Heart left ventricle (tissue), 16 donors: ENCODE measurements at regions not wholly inside any gene's neighbourhood (a gene's known extent, or its start where the extent isn't known, plus 50 kb on each side); places are given as distances from the start of the nearest gene placed in this dataset.
"Not testable (repeated sequence)": the region's sequence is repeated elsewhere in the genome, so short reads cannot be mapped to it uniquely, and the experiment has no call there.

ENCODE experiments used
- ATAC-seq, 4 donors: fragments of 200-7000 bp; cut with Tn5 transposase; one replicate each; pipeline ENCODE4 v1.9.1; 2020 to 2022; ENCODE audit warnings: moderate library complexity in 4 of 4, mild to moderate bottlenecking in 3 of 4, moderate number of reproducible peaks in 1 of 4
- DNase-seq, 5 donors: peaks; one replicate each; pipeline ENCODE4 v3.0.0-alpha.2; 2020
- H3K27ac ChIP-seq, 12 donors: fragments of 200-600 bp; sonication (generic) in 4 of 12; one replicate each; pipeline versions ENCODE4 v1.5.0 to v1.8.0; 2016 to 2022; ENCODE audit warnings: mild to moderate bottlenecking in 2 of 12
- H3K27me3 ChIP-seq, 9 donors: fragments of 200-600 bp; sonication (generic) in 2 of 9; one replicate each; pipeline versions ENCODE4 v1.5.1 to v1.8.0; 2016 to 2022; ENCODE audit warnings: mild to moderate bottlenecking in 3 of 9
- H3K36me3 ChIP-seq, 9 donors: fragments of 200-600 bp; sonication (generic) in 2 of 9; one replicate each; pipeline versions ENCODE4 v1.5.0 to v1.8.0; 2018 to 2022; ENCODE audit warnings: mild to moderate bottlenecking in 2 of 9
- H3K4me1 ChIP-seq, 12 donors: fragments of 200-600 bp; sonication (generic) in 4 of 12; one replicate each; pipeline versions ENCODE4 v1.5.0 to v1.8.0; 2016 to 2022; ENCODE audit warnings: mild to moderate bottlenecking in 3 of 12
- H3K4me3 ChIP-seq, 12 donors: fragments of 200-600 bp; sonication (generic) in 4 of 12; one replicate each; pipeline versions ENCODE4 v1.5.0 to v1.8.0; 2017 to 2022; ENCODE audit warnings: mild to moderate bottlenecking in 9 of 12, moderate library complexity in 4 of 12
- H3K9me3 ChIP-seq, 12 donors: fragments of 200-600 bp; sonication (generic) in 4 of 12; one replicate each; pipeline versions ENCODE4 v1.5.0 to v1.8.0; 2016 to 2022; ENCODE audit warnings: mild to moderate bottlenecking in 1 of 12
- CTCF ChIP-seq, 12 donors: fragments of 200-600 bp; sonication (generic) in 4 of 12; IDR thresholded peaks; one replicate each; pipeline versions ENCODE4 v1.5.0 to v1.8.0; 2018 to 2022; ENCODE audit warnings: antibody characterized with exemption in 12 of 12, mild to moderate bottlenecking in 5 of 12
- POLR2A ChIP-seq, 2 donors: fragments of 450-650 bp; IDR thresholded peaks; one replicate each; pipeline ENCODE4 v1.6.1; 2017; ENCODE audit warnings: antibody characterized with exemption in 2 of 2, mild to moderate bottlenecking in 2 of 2, moderate library complexity in 2 of 2
- WGBS, 4 donors: extraction: QIAGEN DNeasy Blood & Tissue Kit in 2 of 4; methylation state at CpG; one replicate each; pipeline versions ENCODE4 v1.1.5 to v1.1.7; 2013 to 2018; 5-methylcytosine and 5-hydroxymethylcytosine counted together
- intact Hi-C, 10 donors: fragments of 100-400 bp; cut with DNase I; formaldehyde crosslinking; loops; one replicate each; pipeline versions ENCODE4 v1.11.1 to v1.14.2; 2022
- donor health status: ischemic (EF 13 %, LVEDD 7.1; RV severe dilation, severe dysfunction).
- donor health status: healthy with polysubstance abuse.
- donor health status: DM: no; HTN: yes; CAD: no.
- donor health status: DM: no; HTN: no; CAD: no.
- donor health status: ischemic (EF 25% LVEDD 6.9; RV normal size, moderate dysfunction).
- donor health status: ischemic (EF 25% LVEDD 5.7; RV mildly dilated, moderate dysfunction).
- donor health status: healthy.
- donor health status: DM: yes; HTN: yes; CAD: no.
- donor health status: ischemic (EF 35%, LVEDD 5.7; RV mildly dilated, moderate dysfunction).
- donor health status: nonischemic (EF 11% LVEDD 7.7; RV severe dilation, severe dysfunction).
- donor health status: DM: yes; HTN: yes; CAD: no.
- donor health status: PGD.
- donor health status: ischemic (EF 29% LVEDD 5.4; RV normal size, mild dysfunction).
- donor health status: nonischemic (EF 23%, LVEDD 6.1; RV moderate dilation, normal function).

- 74 to 80% (median 79%) methylated on average over 3 of the region's 3 CpGs for WGBS, 4 donors
- H3K27me3 ChIP-seq, result peaks cover 0 to 4% (median 0%) of the 10 kb centered on the region in 9 donors
- no peaks in the 10 kb centered on the region for H3K4me1 ChIP-seq
- no peaks in the 10 kb centered on the region for H3K9me3 ChIP-seq
- no peak for ATAC-seq
- H3K27ac ChIP-seq, result no peak overlapping the region
- DNase-seq, result no peak
- TF ChIP-seq POLR2A (IDR thresholded peaks at IDR 0.05), result no peak
- TF ChIP-seq CTCF (IDR thresholded peaks at IDR 0.05), result no peak
- no peaks in the 10 kb centered on the region for H3K36me3 ChIP-seq
- H3K4me3 ChIP-seq, result no peak overlapping the region
- intact Hi-C loops, result no loop called here
Observed at GRCh38 chr3:3351226-3351625, 171.7 kb upstream of the CRBN start.

GRCh38 chr3:3347056-3347455, 167.6 kb upstream of the CRBN start:
- H3K27me3 ChIP-seq, DNase-seq, H3K4me3 ChIP-seq, ATAC-seq, H3K36me3 ChIP-seq, intact Hi-C loops, H3K9me3 ChIP-seq, H3K27ac ChIP-seq, H3K4me1 ChIP-seq: not testable (repeated sequence)
- WGBS, 4 donors, result 61 to 72% (median 66%) methylated on average over 2 of the region's 2 CpGs

DNA sequence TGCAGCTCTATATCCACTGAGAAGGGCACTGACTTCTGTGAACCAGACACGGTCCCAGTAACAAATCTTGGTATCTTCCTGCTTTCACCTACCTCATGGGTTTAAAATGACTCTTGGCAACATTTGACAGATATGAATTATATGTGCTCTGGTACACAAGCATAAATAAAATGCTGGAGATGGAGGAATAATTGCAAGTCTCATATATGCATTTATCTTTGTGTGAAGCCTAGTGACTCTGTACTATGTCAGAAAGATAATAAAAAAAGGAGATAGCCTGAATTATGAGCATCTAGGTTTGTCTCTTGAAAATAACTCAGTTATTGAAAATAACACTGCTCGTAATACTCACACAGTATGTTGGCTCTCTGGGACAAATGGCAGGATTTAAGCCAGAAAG, 167.1 kb upstream of the CRBN start:
- DNase-seq (no peak), ATAC-seq (no peak)
- intact Hi-C loops, result no loop called here
- H3K36me3 ChIP-seq, result no peaks in the 10 kb centered on the region
- peaks cover 0 to 4% (median 0%) of the 10 kb centered on the region in 9 donors for H3K27me3 ChIP-seq
- WGBS, 4 donors, result 51 to 63% (median 55%) methylated on average over 2 of the region's 2 CpGs
- H3K4me1 ChIP-seq, result no peaks in the 10 kb centered on the region
- no peak overlapping the region for H3K4me3 ChIP-seq
- no peak overlapping the region for H3K27ac ChIP-seq
- TF ChIP-seq CTCF (IDR thresholded peaks at IDR 0.05) (no peak), POLR2A (IDR thresholded peaks at IDR 0.05) (no peak)
- no peaks in the 10 kb centered on the region for H3K9me3 ChIP-seq

- 62 to 71% (median 65%) methylated on average over 2 of the region's 2 CpGs for WGBS, 4 donors
- H3K4me3 ChIP-seq, result no peak overlapping the region
- DNase-seq (no peak), ATAC-seq (no peak)
- no peaks in the 10 kb centered on the region for H3K9me3 ChIP-seq
- no peaks in the 10 kb centered on the region for H3K36me3 ChIP-seq
- no peak overlapping the region for H3K27ac ChIP-seq
- H3K4me1 ChIP-seq, result no peaks in the 10 kb centered on the region
- no peaks in the 10 kb centered on the region for H3K27me3 ChIP-seq
- intact Hi-C loops, result no loop called here
- TF ChIP-seq CTCF (IDR thresholded peaks at IDR 0.05) (no peak), POLR2A (IDR thresholded peaks at IDR 0.05) (no peak)
Observed at GRCh38 chr3:3342141-3342540, 162.7 kb upstream of the CRBN start.
